ENCODE measurements at regions not wholly inside any gene's neighbourhood (a gene's known extent, or its start where the extent isn't known, plus 50 kb on each side); places are given as distances from the start of the nearest gene placed in this dataset.

DNA sequence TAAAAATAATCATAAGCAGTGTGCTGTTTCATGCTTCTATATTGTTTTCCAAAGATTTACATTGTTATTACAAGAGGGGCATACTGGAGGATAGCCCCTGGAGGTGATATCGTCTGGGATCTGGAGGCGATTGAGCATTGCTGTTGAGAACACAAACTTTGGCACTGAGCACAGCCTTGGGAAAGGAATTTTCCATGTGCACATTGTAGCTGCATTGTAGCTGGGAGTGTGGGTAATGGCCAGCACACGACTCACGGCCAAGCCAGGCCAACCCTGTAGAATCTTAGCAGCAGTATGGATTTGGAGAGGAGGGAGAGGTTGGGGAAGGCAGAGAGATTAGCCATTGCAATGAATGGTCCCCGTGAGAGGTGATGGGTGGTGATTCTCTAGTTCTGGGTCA is 121.9 kb downstream of the SMIM20 start:
- TF ChIP-seq FOXA2 (IDR thresholded peaks at IDR 0.05) = no peak
- no peak for TF ChIP-seq HNF4G (IDR thresholded peaks at IDR 0.05)
- TF ChIP-seq, protein P1, sequence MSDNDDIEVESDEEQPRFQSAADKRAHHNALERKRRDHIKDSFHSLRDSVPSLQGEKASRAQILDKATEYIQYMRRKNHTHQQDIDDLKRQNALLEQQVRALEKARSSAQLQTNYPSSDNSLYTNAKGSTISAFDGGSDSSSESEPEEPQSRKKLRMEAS (IDR thresholded peaks at IDR 0.05) = no peak
- TF ChIP-seq RAD21 (IDR thresholded peaks at IDR 0.05) = no peak
- TF ChIP-seq, protein P2, sequence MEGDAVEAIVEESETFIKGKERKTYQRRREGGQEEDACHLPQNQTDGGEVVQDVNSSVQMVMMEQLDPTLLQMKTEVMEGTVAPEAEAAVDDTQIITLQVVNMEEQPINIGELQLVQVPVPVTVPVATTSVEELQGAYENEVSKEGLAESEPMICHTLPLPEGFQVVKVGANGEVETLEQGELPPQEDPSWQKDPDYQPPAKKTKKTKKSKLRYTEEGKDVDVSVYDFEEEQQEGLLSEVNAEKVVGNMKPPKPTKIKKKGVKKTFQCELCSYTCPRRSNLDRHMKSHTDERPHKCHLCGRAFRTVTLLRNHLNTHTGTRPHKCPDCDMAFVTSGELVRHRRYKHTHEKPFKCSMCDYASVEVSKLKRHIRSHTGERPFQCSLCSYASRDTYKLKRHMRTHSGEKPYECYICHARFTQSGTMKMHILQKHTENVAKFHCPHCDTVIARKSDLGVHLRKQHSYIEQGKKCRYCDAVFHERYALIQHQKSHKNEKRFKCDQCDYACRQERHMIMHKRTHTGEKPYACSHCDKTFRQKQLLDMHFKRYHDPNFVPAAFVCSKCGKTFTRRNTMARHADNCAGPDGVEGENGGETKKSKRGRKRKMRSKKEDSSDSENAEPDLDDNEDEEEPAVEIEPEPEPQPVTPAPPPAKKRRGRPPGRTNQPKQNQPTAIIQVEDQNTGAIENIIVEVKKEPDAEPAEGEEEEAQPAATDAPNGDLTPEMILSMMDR (IDR thresholded peaks at IDR 0.05; ENCODE audit: low read depth, low read length, missing input control) = no peak
- TF ChIP-seq NR2F2 (IDR thresholded peaks at IDR 0.05) = no peak
- TF ChIP-seq YY1 (IDR thresholded peaks at IDR 0.05) = no peak
- TF ChIP-seq HNF4A (conservative IDR thresholded peaks at IDR 0.05) = no peak
- no peak for TF ChIP-seq JUND (IDR thresholded peaks at IDR 0.05)
- TF ChIP-seq EGR1 (IDR thresholded peaks at IDR 0.05; ENCODE audit: low read depth in 2 of 2) = no peak
- no peaks in the 10 kb centered on the region for H3K27me3 ChIP-seq (ENCODE audit: control insufficient read depth in 4 of 4, insufficient read depth in 4 of 4, low read length in 3 of 4)
- no peaks in the 10 kb centered on the region for H3K36me3 ChIP-seq (ENCODE audit: control insufficient read depth in 4 of 4, insufficient read depth in 3 of 4, low read depth in 1 of 4, low read length in 3 of 4)
- H3K4me1 ChIP-seq (ENCODE audit: control insufficient read depth in 4 of 4, insufficient read depth in 4 of 4, low read length in 3 of 4) = no peaks in the 10 kb centered on the region
- no peak overlapping the region for H3K27ac ChIP-seq (ENCODE audit: low read depth in 1 of 2, low read length in 2 of 2)
- no peaks in the 10 kb centered on the region for H3K9me3 ChIP-seq (ENCODE audit: control insufficient read depth in 4 of 4, low read length in 3 of 4)
- DNase-seq (ENCODE audit: low spot score) = no peak
- H3K9ac ChIP-seq (ENCODE audit: low read depth in 1 of 2, low read length in 2 of 2) = no peak overlapping the region
- H3K4me3 ChIP-seq (ENCODE audit: low read depth in 1 of 3, low read length in 3 of 3) = no peak overlapping the region
- 84% methylated on average over 5 of the region's 5 CpGs for WGBS

DNA sequence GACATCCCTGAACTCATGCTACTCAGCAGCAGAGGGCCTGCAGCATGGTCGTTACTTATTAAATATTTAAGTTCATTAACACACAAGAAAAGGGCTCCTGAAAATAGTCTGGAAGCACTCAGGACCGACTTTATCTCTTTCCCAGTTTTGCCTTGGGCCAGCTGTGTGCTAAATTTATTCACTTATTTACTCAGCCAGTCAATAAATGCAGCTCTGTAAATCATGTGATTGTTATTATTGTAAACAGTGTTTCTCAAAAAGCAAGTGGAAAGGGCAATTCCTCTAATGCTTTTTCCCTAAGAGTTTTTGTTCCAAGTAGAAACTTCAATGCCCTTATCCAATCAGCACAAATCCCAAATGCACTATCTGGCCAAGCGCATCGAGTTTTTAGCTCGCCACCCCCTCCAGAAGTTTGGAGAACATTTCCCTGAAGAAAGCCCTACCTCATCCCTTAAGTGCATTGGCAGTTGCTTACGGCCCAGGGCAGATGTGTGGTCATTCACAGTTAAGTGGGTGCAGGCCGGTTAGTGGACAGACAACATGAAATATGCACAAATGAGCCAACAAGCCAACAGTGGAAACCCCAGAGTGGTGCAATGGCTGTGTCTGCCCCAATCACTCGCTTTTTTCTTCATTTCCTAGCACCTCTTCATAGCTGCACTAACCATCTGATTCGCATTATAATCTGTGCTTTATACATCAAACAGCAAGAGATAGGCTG is 125.8 kb downstream of the SMIM20 start:
- Histone ChIP-seq H3K9ac (ENCODE audit: low read depth in 1 of 2, low read length in 2 of 2) (no peak overlapping the region), H3K9me3 (ENCODE audit: control insufficient read depth in 4 of 4, low read length in 3 of 4) (no peaks in the 10 kb centered on the region), H3K4me1 (ENCODE audit: control insufficient read depth in 4 of 4, insufficient read depth in 4 of 4, low read length in 3 of 4) (no peaks in the 10 kb centered on the region), H3K27me3 (ENCODE audit: control insufficient read depth in 4 of 4, insufficient read depth in 4 of 4, low read length in 3 of 4) (no peaks in the 10 kb centered on the region), H3K4me3 (ENCODE audit: low read depth in 1 of 3, low read length in 3 of 3) (no peak overlapping the region), H3K36me3 (ENCODE audit: control insufficient read depth in 4 of 4, insufficient read depth in 3 of 4, low read depth in 1 of 4, low read length in 3 of 4) (no peaks in the 10 kb centered on the region), H3K27ac (ENCODE audit: low read depth in 1 of 2, low read length in 2 of 2) (no peak overlapping the region)
- no peak for TF ChIP-seq RXRA (IDR thresholded peaks at IDR 0.05)
- no peak for TF ChIP-seq JUND (IDR thresholded peaks at IDR 0.05)
- TF ChIP-seq FOXA1 (IDR thresholded peaks at IDR 0.05) = no peak
- TF ChIP-seq NR2F2 (IDR thresholded peaks at IDR 0.05) = no peak
- no peak for TF ChIP-seq HNF4G (IDR thresholded peaks at IDR 0.05)
- TF ChIP-seq, protein P3, sequence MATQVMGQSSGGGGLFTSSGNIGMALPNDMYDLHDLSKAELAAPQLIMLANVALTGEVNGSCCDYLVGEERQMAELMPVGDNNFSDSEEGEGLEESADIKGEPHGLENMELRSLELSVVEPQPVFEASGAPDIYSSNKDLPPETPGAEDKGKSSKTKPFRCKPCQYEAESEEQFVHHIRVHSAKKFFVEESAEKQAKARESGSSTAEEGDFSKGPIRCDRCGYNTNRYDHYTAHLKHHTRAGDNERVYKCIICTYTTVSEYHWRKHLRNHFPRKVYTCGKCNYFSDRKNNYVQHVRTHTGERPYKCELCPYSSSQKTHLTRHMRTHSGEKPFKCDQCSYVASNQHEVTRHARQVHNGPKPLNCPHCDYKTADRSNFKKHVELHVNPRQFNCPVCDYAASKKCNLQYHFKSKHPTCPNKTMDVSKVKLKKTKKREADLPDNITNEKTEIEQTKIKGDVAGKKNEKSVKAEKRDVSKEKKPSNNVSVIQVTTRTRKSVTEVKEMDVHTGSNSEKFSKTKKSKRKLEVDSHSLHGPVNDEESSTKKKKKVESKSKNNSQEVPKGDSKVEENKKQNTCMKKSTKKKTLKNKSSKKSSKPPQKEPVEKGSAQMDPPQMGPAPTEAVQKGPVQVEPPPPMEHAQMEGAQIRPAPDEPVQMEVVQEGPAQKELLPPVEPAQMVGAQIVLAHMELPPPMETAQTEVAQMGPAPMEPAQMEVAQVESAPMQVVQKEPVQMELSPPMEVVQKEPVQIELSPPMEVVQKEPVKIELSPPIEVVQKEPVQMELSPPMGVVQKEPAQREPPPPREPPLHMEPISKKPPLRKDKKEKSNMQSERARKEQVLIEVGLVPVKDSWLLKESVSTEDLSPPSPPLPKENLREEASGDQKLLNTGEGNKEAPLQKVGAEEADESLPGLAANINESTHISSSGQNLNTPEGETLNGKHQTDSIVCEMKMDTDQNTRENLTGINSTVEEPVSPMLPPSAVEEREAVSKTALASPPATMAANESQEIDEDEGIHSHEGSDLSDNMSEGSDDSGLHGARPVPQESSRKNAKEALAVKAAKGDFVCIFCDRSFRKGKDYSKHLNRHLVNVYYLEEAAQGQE (IDR thresholded peaks at IDR 0.05) = no peak
- no peak for TF ChIP-seq RAD21 (IDR thresholded peaks at IDR 0.05)
- TF ChIP-seq GABPA (IDR thresholded peaks at IDR 0.05 in 1 of 2, conservative IDR thresholded peaks at IDR 0.05 in 1 of 2) = no peak
- TF ChIP-seq, protein P4, sequence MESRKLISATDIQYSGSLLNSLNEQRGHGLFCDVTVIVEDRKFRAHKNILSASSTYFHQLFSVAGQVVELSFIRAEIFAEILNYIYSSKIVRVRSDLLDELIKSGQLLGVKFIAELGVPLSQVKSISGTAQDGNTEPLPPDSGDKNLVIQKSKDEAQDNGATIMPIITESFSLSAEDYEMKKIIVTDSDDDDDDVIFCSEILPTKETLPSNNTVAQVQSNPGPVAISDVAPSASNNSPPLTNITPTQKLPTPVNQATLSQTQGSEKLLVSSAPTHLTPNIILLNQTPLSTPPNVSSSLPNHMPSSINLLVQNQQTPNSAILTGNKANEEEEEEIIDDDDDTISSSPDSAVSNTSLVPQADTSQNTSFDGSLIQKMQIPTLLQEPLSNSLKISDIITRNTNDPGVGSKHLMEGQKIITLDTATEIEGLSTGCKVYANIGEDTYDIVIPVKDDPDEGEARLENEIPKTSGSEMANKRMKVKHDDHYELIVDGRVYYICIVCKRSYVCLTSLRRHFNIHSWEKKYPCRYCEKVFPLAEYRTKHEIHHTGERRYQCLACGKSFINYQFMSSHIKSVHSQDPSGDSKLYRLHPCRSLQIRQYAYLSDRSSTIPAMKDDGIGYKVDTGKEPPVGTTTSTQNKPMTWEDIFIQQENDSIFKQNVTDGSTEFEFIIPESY (IDR thresholded peaks at IDR 0.05) = no peak
- TF ChIP-seq YY1 (IDR thresholded peaks at IDR 0.05) = no peak
- TF ChIP-seq, protein P2 (IDR thresholded peaks at IDR 0.05; ENCODE audit: low read depth, low read length, missing input control) = no peak
- TF ChIP-seq FOXA2 (IDR thresholded peaks at IDR 0.05) = no peak
- TF ChIP-seq, protein P5, sequence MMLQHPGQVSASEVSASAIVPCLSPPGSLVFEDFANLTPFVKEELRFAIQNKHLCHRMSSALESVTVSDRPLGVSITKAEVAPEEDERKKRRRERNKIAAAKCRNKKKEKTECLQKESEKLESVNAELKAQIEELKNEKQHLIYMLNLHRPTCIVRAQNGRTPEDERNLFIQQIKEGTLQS (IDR thresholded peaks at IDR 0.05) = no peak
- TF ChIP-seq SP1 (IDR thresholded peaks at IDR 0.05) = no peak
- TF ChIP-seq, protein P1 (IDR thresholded peaks at IDR 0.05) = no peak
- TF ChIP-seq HNF4A (conservative IDR thresholded peaks at IDR 0.05) = no peak
- no peak for TF ChIP-seq EGR1 (IDR thresholded peaks at IDR 0.05; ENCODE audit: low read depth in 2 of 2)
- TF ChIP-seq TAF1 (conservative IDR thresholded peaks at IDR 0.05) = no peak
- 67% methylated on average over 9 of the region's 9 CpGs for WGBS
- DNase-seq (ENCODE audit: low spot score) = no peak

Data from liver (tissue), 8 donors.